Epithelial cell of esophagus (primary cell): ENCODE measurements at regions not wholly inside any gene's neighbourhood (a gene's known extent, or its start where the extent isn't known, plus 50 kb on each side); places are given as distances from the start of the nearest gene placed in this dataset.

ENCODE experiments used
- DNase-seq: peaks from one replicate; pipeline ENCODE4 v3.0.0; 2010; ENCODE audit warnings: low read depth
- H3K4me3 ChIP-seq: 2 replicates; pipeline ENCODE4 v1.5.1; 2011; ENCODE audit warnings: mild to moderate bottlenecking, low read length, control low read depth
- TF ChIP-seq, protein P1 (sequence below): IDR thresholded peaks from 2 replicates; pipeline ENCODE4 v1.5.1; 2011; ENCODE audit warnings: low read depth, mild to moderate bottlenecking, low read length, control low read depth, inconsistent platforms; ENCODE audit not compliant: insufficient read depth; ENCODE audit errors: missing control alignments

DNA sequence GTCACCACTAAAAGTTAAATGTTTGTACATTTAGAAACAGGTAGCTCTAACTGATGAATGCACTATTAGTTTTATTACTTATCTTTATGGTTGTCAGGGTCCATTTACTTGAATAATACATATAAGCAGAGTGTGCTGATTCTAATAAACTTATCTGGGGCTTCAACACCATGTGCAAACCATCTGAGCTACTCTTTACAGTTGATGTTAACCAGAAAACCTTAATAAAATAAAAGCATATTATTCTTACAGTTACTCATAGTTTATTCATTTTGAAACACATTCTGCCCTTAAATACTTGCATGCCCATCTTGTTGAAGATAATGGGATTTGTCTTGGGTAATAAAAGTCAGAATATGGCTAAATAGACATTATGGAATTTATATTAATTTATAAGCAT lies 1042.2 kb downstream of the EPHA7 start:
- TF ChIP-seq, protein P1, sequence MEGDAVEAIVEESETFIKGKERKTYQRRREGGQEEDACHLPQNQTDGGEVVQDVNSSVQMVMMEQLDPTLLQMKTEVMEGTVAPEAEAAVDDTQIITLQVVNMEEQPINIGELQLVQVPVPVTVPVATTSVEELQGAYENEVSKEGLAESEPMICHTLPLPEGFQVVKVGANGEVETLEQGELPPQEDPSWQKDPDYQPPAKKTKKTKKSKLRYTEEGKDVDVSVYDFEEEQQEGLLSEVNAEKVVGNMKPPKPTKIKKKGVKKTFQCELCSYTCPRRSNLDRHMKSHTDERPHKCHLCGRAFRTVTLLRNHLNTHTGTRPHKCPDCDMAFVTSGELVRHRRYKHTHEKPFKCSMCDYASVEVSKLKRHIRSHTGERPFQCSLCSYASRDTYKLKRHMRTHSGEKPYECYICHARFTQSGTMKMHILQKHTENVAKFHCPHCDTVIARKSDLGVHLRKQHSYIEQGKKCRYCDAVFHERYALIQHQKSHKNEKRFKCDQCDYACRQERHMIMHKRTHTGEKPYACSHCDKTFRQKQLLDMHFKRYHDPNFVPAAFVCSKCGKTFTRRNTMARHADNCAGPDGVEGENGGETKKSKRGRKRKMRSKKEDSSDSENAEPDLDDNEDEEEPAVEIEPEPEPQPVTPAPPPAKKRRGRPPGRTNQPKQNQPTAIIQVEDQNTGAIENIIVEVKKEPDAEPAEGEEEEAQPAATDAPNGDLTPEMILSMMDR = no peak
- DNase-seq = no peak
- no peak overlapping the region for H3K4me3 ChIP-seq

DNA sequence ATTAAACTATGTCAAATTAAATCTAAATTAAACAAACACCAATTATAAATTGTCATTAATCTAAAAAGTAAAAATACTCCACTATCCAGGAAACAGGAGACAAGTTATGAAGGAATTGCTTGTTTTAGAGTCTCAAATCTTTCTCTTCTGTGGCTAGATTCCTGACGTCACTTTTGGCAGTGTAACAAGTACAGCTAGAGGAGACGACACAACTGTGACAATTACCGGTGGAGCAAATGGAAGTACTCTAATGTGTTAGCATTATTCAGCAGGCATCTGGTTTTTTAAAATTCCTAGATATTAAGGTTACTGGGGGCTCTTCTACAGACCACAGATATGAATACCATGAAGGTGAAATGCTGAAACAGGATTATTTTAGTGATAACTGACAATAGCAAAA lies 1042.7 kb downstream of the EPHA7 start:
- H3K4me3 ChIP-seq = no peak overlapping the region
- TF ChIP-seq, protein P1 = no peak
- no peak for DNase-seq

DNA sequence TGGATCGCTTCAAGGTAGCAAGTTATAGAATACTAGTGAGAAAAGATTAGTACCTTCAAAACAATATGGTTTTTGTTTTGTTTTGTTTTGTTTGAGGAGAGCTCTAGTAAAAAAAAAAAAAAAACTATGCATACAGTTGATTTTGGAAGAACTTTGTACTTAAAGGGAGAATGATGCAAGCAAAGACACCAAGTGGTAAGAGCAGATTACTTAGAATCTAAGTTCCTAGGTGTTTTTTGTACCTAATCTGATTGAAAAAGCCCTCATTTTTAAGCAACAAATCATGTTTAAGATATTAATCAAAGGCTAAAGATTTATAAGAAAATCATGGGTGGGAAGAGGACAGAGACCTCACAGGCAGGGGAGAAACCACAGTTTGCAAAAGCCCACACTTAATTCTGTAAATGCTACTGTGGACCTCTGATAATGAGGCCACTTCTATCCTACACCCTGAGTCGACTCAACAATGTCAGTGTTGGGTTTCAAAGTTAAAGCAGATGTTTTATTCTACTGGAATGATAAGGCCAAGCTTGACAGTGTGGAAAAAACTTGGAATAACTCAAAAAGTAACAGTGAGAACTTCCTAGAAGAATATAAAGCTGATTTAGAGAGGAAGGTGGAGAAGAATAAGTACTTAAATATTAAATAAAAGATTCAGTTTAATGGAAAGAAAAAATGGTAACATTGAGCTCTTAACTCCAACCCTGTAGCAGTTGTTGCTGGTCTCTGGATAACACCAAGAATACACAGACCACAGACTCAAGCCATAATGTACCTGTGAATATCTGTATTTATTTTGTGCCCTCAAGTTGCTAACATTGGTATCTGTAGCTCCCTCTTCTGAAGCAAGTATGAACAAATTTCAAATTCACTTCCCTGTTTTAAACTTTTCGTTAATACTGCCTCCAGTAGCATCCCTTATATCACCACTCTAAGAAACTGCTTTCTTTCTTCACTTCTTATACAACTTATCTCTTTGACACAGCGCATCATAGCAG lies 1047.8 kb downstream of the EPHA7 start:
- DNase-seq = no peak

DNA sequence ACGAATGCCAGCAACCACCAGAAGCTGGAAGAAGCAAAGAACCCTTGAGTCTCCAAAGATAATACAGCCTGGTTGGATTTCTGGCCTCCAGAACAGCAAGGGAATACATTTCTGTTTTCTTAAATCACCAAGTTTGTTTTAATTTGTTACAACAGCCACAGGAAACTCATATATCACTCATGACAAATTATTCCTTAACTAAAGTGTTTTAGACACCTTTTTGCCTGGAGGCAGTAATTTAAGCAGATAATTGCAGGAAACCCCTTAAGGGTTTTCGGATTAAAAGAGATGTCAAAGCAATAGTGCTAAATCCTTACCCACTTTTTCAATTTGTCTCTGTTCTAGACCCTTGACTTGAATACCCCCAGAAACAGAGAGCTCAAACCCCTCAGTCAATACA lies 1050.0 kb downstream of the EPHA7 start:
- no peak for DNase-seq
- no peak overlapping the region for H3K4me3 ChIP-seq
- TF ChIP-seq, protein P1 = no peak

More for the DNA sequence above, 1047.8 kb downstream of the EPHA7 start:
- TF ChIP-seq, protein P1 = no peak
- H3K4me3 ChIP-seq = no peak overlapping the region

DNA sequence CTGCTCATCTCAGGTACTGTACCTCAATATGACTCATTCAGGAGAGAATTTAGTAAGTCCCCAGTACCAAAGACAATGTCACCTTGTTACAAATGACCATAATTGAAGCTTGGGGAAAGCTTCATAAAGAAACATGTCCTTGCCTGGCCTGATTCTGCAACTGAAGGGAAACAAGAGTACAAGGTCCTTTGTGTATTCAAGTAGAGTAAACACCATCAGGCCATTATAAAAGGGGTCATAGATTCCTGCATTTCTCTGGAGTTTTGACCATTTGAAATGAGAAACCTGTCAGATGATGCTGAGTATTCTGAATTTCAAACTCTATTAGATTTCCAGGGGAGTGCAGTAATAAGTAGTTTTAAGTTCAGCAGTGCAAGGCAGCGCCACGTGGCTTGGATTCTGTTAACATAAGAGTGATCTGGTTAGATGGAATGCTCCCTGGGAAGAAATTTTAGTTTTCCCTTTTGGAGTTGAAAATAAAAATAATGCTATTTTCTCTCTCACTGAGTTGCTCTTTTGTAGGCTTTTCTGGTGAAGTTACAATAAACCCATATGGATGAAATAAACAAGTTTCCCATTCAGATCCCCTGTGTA lies 1054.3 kb downstream of the EPHA7 start:
- TF ChIP-seq, protein P1 = no peak
- H3K4me3 ChIP-seq = no peak overlapping the region
- no peak for DNase-seq

DNA sequence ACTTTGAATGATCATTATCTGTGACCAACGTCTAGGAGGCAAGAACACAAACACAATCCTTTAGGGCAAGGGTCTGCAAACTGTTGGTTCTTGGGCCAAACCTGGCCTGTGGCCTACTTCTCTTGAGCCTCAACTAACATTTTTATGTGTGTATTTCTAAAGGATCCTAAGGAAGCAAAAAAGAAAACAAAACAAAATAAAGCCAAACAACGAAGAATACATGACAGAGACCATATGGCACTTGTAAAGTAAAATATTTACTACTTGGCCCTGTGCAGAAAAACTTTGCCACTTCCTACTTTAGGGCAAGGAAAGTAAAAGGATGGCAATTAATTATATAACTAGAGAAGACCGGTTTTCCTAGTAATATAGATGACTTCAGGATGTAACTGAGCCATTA lies 1056.2 kb downstream of the EPHA7 start:
- DNase-seq = no peak
- no peak overlapping the region for H3K4me3 ChIP-seq
- TF ChIP-seq, protein P1 = no peak
